Liver (tissue), 8 donors: ENCODE measurements at regions not wholly inside any gene's neighbourhood (a gene's known extent, or its start where the extent isn't known, plus 50 kb on each side); places are given as distances from the start of the nearest gene placed in this dataset.

Source experiments
- DNase-seq: peaks from one replicate; pipeline ENCODE4 v3.0.0-alpha.2; 2017; ENCODE audit warnings: low spot score
- H3K27ac ChIP-seq, 2 donors: one replicate each; pipeline ENCODE4 v1.7.0; 2013; ENCODE audit warnings: inconsistent platforms in 2 of 2, low read length in 2 of 2, control low read depth in 1 of 2, low read depth in 1 of 2, mild to moderate bottlenecking in 1 of 2
- H3K27me3 ChIP-seq, 4 donors: one replicate each; pipeline versions ENCODE4 v1.6.1 to v1.7.0; 2013; ENCODE audit warnings: low read length in 3 of 4, inconsistent platforms in 1 of 4, mild to moderate bottlenecking in 1 of 4, moderate library complexity in 1 of 4; ENCODE audit not compliant: control insufficient read depth in 4 of 4, insufficient read depth in 4 of 4
- H3K36me3 ChIP-seq, 4 donors: one replicate each; pipeline versions ENCODE4 v1.6.1 to v1.7.0; 2013; ENCODE audit warnings: low read length in 3 of 4, mild to moderate bottlenecking in 3 of 4, low read depth in 1 of 4, moderate library complexity in 1 of 4; ENCODE audit not compliant: control insufficient read depth in 4 of 4, insufficient read depth in 3 of 4
- H3K4me1 ChIP-seq, 4 donors: one replicate each; pipeline versions ENCODE4 v1.6.1 to v1.7.0; 2013; ENCODE audit warnings: low read length in 3 of 4, mild to moderate bottlenecking in 3 of 4, moderate library complexity in 1 of 4; ENCODE audit not compliant: control insufficient read depth in 4 of 4, insufficient read depth in 4 of 4
- H3K4me3 ChIP-seq, 3 donors: one replicate each; pipeline versions ENCODE4 v1.6.1 to v1.7.0; 2013; ENCODE audit warnings: low read length in 3 of 3, control low read depth in 1 of 3, low read depth in 1 of 3, mild to moderate bottlenecking in 1 of 3
- H3K9ac ChIP-seq, 2 donors: one replicate each; pipeline ENCODE4 v1.7.0; 2013; ENCODE audit warnings: low read length in 2 of 2, mild to moderate bottlenecking in 2 of 2, moderate library complexity in 2 of 2, control low read depth in 1 of 2, low read depth in 1 of 2
- H3K9me3 ChIP-seq, 4 donors: one replicate each; pipeline versions ENCODE4 v1.6.1 to v1.7.0; 2013; ENCODE audit warnings: low read length in 3 of 4; ENCODE audit not compliant: control insufficient read depth in 4 of 4
- EGR1 ChIP-seq, 2 donors: IDR thresholded peaks; 2 replicates each; pipeline ENCODE4 v1.6.1; 2016 to 2018; ENCODE audit warnings: antibody characterized with exemption in 2 of 2, low read depth in 2 of 2
- FOXA1 ChIP-seq: IDR thresholded peaks from 2 replicates; pipeline ENCODE4 v1.6.1; 2016; ENCODE audit warnings: antibody characterized with exemption
- FOXA2 ChIP-seq: IDR thresholded peaks from 2 replicates; pipeline ENCODE4 v1.6.1; 2016; ENCODE audit warnings: antibody characterized with exemption
- GABPA ChIP-seq, 2 donors: IDR thresholded peaks in 1 of 2; conservative IDR thresholded peaks in 1 of 2; 2 replicates each; pipeline ENCODE4 v1.6.1; 2016; ENCODE audit warnings: antibody characterized with exemption in 2 of 2, mild to moderate bottlenecking in 1 of 2, moderate library complexity in 1 of 2
- HNF4A ChIP-seq, 2 donors: conservative IDR thresholded peaks; 2 replicates each; pipeline ENCODE4 v1.6.1; 2016; ENCODE audit warnings: antibody characterized with exemption in 2 of 2, mild to moderate bottlenecking in 2 of 2
- HNF4G ChIP-seq: IDR thresholded peaks from 2 replicates; pipeline ENCODE4 v1.6.1; 2016; ENCODE audit warnings: antibody characterized with exemption
- JUND ChIP-seq, 2 donors: IDR thresholded peaks; 2 replicates each; pipeline ENCODE4 v1.6.1; 2016; ENCODE audit warnings: antibody characterized with exemption in 2 of 2
- MAX ChIP-seq: IDR thresholded peaks from 2 replicates; pipeline ENCODE4 v1.6.1; 2016; ENCODE audit warnings: antibody characterized with exemption
- NR2F2 ChIP-seq: IDR thresholded peaks from 2 replicates; pipeline ENCODE4 v1.6.1; 2016; ENCODE audit warnings: antibody characterized with exemption
- RAD21 ChIP-seq, 2 donors: IDR thresholded peaks; 2 replicates each; pipeline ENCODE4 v1.6.1; 2016; ENCODE audit warnings: antibody characterized with exemption in 2 of 2, mild to moderate bottlenecking in 2 of 2
- REST ChIP-seq: IDR thresholded peaks from 2 replicates; pipeline ENCODE4 v1.6.1; 2016; ENCODE audit warnings: antibody characterized with exemption, mild to moderate bottlenecking
- RXRA ChIP-seq, 2 donors: IDR thresholded peaks; 2 replicates each; pipeline ENCODE4 v1.6.1; 2017 to 2018; ENCODE audit warnings: antibody characterized with exemption in 2 of 2, mild to moderate bottlenecking in 1 of 2
- SP1 ChIP-seq: IDR thresholded peaks from 2 replicates; pipeline ENCODE4 v1.6.1; 2018; ENCODE audit warnings: antibody characterized with exemption, mild to moderate bottlenecking
- TAF1 ChIP-seq: conservative IDR thresholded peaks from 2 replicates; pipeline ENCODE4 v1.6.1; 2016; ENCODE audit warnings: antibody characterized with exemption, mild to moderate bottlenecking
- YY1 ChIP-seq: IDR thresholded peaks from 2 replicates; pipeline ENCODE4 v1.6.1; 2016; ENCODE audit warnings: antibody characterized with exemption, mild to moderate bottlenecking
- WGBS: extraction: QIAGEN DNeasy Blood & Tissue Kit; methylation state at CpG from one replicate; pipeline ENCODE4 v1.1.7; 2013; 5-methylcytosine and 5-hydroxymethylcytosine counted together
- TF ChIP-seq, protein P1 (sequence below): IDR thresholded peaks from 2 replicates; pipeline ENCODE4 v1.6.1; 2016; ENCODE audit warnings: antibody characterized with exemption
- TF ChIP-seq, protein P2 (sequence below): IDR thresholded peaks from 2 replicates; pipeline ENCODE4 v1.6.1; 2016; ENCODE audit warnings: antibody characterized with exemption
- TF ChIP-seq, protein P3 (sequence below): fragments of 150-350 bp; IDR thresholded peaks from 2 replicates; pipeline ENCODE4 v1.5.1; 2017; ENCODE audit warnings: improper control_type of control experiment, low read depth, low read length; ENCODE audit not compliant: missing input control
- donor health status: healthy.
- donor health status: healthy.
- donor health status: healthy.
- donor health status: healthy.
- donor health status: healthy.

DNA sequence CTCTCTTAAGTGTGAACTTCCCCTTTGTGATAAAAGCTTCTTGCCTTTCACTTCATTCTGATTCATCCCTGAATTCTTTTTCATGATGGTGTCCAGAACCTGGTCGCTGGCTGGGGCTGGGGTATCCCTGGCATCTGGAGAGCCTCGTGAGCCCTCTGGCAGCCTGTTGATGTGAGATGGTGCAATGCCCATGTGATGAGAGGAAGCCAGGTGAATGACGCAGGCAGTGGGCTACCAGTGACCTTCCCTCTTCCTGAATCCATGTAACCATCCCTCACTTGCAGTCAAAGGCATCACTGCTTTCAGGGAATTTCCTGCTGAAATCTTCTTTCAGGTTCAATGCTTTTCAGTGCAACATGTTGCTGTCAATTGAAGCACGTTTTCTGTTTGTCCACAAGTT, 158.6 kb upstream of the SLC10A2 start:
- no peak overlapping the region for H3K4me3 ChIP-seq
- H3K9me3 ChIP-seq, result no peaks in the 10 kb centered on the region
- H3K9ac ChIP-seq, result no peak overlapping the region
- H3K36me3 ChIP-seq, result no peaks in the 10 kb centered on the region
- no peaks in the 10 kb centered on the region for H3K4me1 ChIP-seq
- peaks cover 0 to 2% (median 0%) of the 10 kb centered on the region in 4 donors for H3K27me3 ChIP-seq
- H3K27ac ChIP-seq, result no peak overlapping the region
- 56% methylated on average over 4 of the region's 4 CpGs for WGBS
- no peak for DNase-seq
- TF ChIP-seq NR2F2 (no peak), JUND (IDR thresholded peaks at IDR 0.05) (no peak), HNF4G (no peak), YY1 (no peak), TAF1 (no peak), SP1 (no peak), MAX (no peak), EGR1 (IDR thresholded peaks at IDR 0.05; ENCODE audit: low read depth in 2 of 2) (no peak), FOXA1 (no peak), REST (no peak), HNF4A (conservative IDR thresholded peaks at IDR 0.05) (no peak)
- TF ChIP-seq, protein P1, sequence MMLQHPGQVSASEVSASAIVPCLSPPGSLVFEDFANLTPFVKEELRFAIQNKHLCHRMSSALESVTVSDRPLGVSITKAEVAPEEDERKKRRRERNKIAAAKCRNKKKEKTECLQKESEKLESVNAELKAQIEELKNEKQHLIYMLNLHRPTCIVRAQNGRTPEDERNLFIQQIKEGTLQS, result no peak

- no peaks in the 10 kb centered on the region for H3K4me1 ChIP-seq
- H3K36me3 ChIP-seq, result no peaks in the 10 kb centered on the region
- H3K4me3 ChIP-seq, result no peak overlapping the region
- no peak overlapping the region for H3K9ac ChIP-seq
- 73% methylated on average over 4 of the region's 4 CpGs for WGBS
- TF ChIP-seq NR2F2 (no peak), MAX (no peak), REST (no peak), HNF4G (no peak), RAD21 (IDR thresholded peaks at IDR 0.05) (no peak), SP1 (no peak), TAF1 (no peak), FOXA2 (no peak), FOXA1 (no peak), HNF4A (conservative IDR thresholded peaks at IDR 0.05) (no peak), YY1 (no peak), EGR1 (IDR thresholded peaks at IDR 0.05; ENCODE audit: low read depth in 2 of 2) (no peak), JUND (IDR thresholded peaks at IDR 0.05) (no peak), GABPA (IDR thresholded peaks at IDR 0.05 in 1 of 2, conservative IDR thresholded peaks at IDR 0.05 in 1 of 2) (no peak), RXRA (IDR thresholded peaks at IDR 0.05) (no peak)
- TF ChIP-seq, protein P2, sequence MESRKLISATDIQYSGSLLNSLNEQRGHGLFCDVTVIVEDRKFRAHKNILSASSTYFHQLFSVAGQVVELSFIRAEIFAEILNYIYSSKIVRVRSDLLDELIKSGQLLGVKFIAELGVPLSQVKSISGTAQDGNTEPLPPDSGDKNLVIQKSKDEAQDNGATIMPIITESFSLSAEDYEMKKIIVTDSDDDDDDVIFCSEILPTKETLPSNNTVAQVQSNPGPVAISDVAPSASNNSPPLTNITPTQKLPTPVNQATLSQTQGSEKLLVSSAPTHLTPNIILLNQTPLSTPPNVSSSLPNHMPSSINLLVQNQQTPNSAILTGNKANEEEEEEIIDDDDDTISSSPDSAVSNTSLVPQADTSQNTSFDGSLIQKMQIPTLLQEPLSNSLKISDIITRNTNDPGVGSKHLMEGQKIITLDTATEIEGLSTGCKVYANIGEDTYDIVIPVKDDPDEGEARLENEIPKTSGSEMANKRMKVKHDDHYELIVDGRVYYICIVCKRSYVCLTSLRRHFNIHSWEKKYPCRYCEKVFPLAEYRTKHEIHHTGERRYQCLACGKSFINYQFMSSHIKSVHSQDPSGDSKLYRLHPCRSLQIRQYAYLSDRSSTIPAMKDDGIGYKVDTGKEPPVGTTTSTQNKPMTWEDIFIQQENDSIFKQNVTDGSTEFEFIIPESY, result no peak
- TF ChIP-seq, protein P1, result no peak
- TF ChIP-seq, protein P3, sequence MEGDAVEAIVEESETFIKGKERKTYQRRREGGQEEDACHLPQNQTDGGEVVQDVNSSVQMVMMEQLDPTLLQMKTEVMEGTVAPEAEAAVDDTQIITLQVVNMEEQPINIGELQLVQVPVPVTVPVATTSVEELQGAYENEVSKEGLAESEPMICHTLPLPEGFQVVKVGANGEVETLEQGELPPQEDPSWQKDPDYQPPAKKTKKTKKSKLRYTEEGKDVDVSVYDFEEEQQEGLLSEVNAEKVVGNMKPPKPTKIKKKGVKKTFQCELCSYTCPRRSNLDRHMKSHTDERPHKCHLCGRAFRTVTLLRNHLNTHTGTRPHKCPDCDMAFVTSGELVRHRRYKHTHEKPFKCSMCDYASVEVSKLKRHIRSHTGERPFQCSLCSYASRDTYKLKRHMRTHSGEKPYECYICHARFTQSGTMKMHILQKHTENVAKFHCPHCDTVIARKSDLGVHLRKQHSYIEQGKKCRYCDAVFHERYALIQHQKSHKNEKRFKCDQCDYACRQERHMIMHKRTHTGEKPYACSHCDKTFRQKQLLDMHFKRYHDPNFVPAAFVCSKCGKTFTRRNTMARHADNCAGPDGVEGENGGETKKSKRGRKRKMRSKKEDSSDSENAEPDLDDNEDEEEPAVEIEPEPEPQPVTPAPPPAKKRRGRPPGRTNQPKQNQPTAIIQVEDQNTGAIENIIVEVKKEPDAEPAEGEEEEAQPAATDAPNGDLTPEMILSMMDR, result no peak
- no peak overlapping the region for H3K27ac ChIP-seq
- H3K27me3 ChIP-seq, result peaks cover 0 to 2% (median 0%) of the 10 kb centered on the region in 4 donors
- H3K9me3 ChIP-seq, result no peaks in the 10 kb centered on the region
- no peak for DNase-seq
Observed at GRCh38 chr13:103222683-103223082, 156.5 kb upstream of the SLC10A2 start.
